ENCODE measurements at regions not wholly inside any gene's neighbourhood (a gene's known extent, or its start where the extent isn't known, plus 50 kb on each side); places are given as distances from the start of the nearest gene placed in this dataset.

GRCh38 chr2:52805901-52806410 lies 961.6 kb upstream of the CHAC2 start:
- TF ChIP-seq POLR2AphosphoS5 (IDR thresholded peaks at IDR 0.05; ENCODE audit: low read depth, low read length) (no peak), POLR2A (IDR thresholded peaks at IDR 0.05; ENCODE audit: low read depth, low read length) (no peak), SPI1 (IDR thresholded peaks at IDR 0.05; ENCODE audit: low read depth, low read length) (no peak), TAF1 (IDR thresholded peaks at IDR 0.05; ENCODE audit: low read depth, low read length) (no peak)

All from GM12891 (cell line).